GM19324 (cell line): ENCODE measurements at regions not wholly inside any gene's neighbourhood (a gene's known extent, or its start where the extent isn't known, plus 50 kb on each side); places are given as distances from the start of the nearest gene placed in this dataset.

Experiments
- ATAC-seq: cut with Tn5 transposase; IDR thresholded peaks from one replicate; pipeline ENCODE4 v1.9.1; 2021; ENCODE audit warnings: mild to moderate bottlenecking, moderate library complexity; ENCODE audit not compliant: unreplicated experiment, low FRiP score

GRCh38 chr3:109532257-109533216 is 195.2 kb upstream of the DPPA4 start:
- no peak for ATAC-seq

- ATAC-seq, result no peak
Observed at GRCh38 chr3:109545746-109546145, 208.4 kb upstream of the DPPA4 start.

- ATAC-seq, result no peak
Observed at GRCh38 chr3:109548192-109548938, 211.0 kb upstream of the DPPA4 start.

GRCh38 chr3:109553591-109554371 is 216.4 kb upstream of the DPPA4 start:
- ATAC-seq, result no peak

GRCh38 chr3:109559389-109559788 is 222.0 kb upstream of the DPPA4 start:
- no peak for ATAC-seq

- no peak for ATAC-seq
Observed at GRCh38 chr3:109563149-109563548, 225.8 kb upstream of the DPPA4 start.

GRCh38 chr3:109569135-109569846 is 231.9 kb upstream of the DPPA4 start:
- ATAC-seq, result no peak

GRCh38 chr3:109570408-109570807 is 233.1 kb upstream of the DPPA4 start:
- no peak for ATAC-seq

- ATAC-seq, result no peak
Observed at GRCh38 chr3:109572301-109572700, 235.0 kb upstream of the DPPA4 start.

GRCh38 chr3:109596991-109597390 is 259.6 kb upstream of the DPPA4 start:
- ATAC-seq, result no peak

GRCh38 chr3:109597444-109597843 is 260.1 kb upstream of the DPPA4 start:
- no peak for ATAC-seq

- ATAC-seq, result no peak
Observed at GRCh38 chr3:109607897-109608296, 270.6 kb upstream of the DPPA4 start.

GRCh38 chr3:109608574-109608973 is 271.2 kb upstream of the DPPA4 start:
- ATAC-seq, result no peak

GRCh38 chr3:109618766-109619378 is 281.5 kb upstream of the DPPA4 start:
- no peak for ATAC-seq

- no peak for ATAC-seq
Observed at GRCh38 chr3:109631897-109632296, 294.6 kb upstream of the DPPA4 start.

GRCh38 chr3:109640146-109640652 is 302.9 kb upstream of the DPPA4 start:
- ATAC-seq, result no peak

- no peak for ATAC-seq
Observed at GRCh38 chr3:109642025-109642424, 304.7 kb upstream of the DPPA4 start.

GRCh38 chr3:109643590-109643989 is 306.2 kb upstream of the DPPA4 start:
- no peak for ATAC-seq

GRCh38 chr3:109644332-109644731 is 307.0 kb upstream of the DPPA4 start:
- no peak for ATAC-seq

GRCh38 chr3:109644746-109645145 is 307.4 kb upstream of the DPPA4 start:
- no peak for ATAC-seq
